KOPT-K1 (cell line): ENCODE measurements at regions not wholly inside any gene's neighbourhood (a gene's known extent, or its start where the extent isn't known, plus 50 kb on each side); places are given as distances from the start of the nearest gene placed in this dataset.

Source experiments
- H3K27ac ChIP-seq: fragments of 200-600 bp; sonication (generic); 2 replicates; pipeline ENCODE4 v1.5.1; 2016; ENCODE audit warnings: antibody characterized with exemption, mild to moderate bottlenecking, low read depth, low read length; ENCODE audit not compliant: poor library complexity, severe bottlenecking
- H3K36me3 ChIP-seq: fragments of 200-600 bp; sonication (generic); 2 replicates; pipeline ENCODE4 v1.5.1; 2017; ENCODE audit warnings: antibody characterized with exemption, mild to moderate bottlenecking, low read length, moderate library complexity; ENCODE audit not compliant: insufficient read depth
- H3K9me3 ChIP-seq: fragments of 200-600 bp; sonication (generic); 2 replicates; pipeline ENCODE4 v1.5.1; 2017; ENCODE audit warnings: antibody characterized with exemption, low read length, mild to moderate bottlenecking; ENCODE audit not compliant: insufficient read depth, poor library complexity, severe bottlenecking

DNA sequence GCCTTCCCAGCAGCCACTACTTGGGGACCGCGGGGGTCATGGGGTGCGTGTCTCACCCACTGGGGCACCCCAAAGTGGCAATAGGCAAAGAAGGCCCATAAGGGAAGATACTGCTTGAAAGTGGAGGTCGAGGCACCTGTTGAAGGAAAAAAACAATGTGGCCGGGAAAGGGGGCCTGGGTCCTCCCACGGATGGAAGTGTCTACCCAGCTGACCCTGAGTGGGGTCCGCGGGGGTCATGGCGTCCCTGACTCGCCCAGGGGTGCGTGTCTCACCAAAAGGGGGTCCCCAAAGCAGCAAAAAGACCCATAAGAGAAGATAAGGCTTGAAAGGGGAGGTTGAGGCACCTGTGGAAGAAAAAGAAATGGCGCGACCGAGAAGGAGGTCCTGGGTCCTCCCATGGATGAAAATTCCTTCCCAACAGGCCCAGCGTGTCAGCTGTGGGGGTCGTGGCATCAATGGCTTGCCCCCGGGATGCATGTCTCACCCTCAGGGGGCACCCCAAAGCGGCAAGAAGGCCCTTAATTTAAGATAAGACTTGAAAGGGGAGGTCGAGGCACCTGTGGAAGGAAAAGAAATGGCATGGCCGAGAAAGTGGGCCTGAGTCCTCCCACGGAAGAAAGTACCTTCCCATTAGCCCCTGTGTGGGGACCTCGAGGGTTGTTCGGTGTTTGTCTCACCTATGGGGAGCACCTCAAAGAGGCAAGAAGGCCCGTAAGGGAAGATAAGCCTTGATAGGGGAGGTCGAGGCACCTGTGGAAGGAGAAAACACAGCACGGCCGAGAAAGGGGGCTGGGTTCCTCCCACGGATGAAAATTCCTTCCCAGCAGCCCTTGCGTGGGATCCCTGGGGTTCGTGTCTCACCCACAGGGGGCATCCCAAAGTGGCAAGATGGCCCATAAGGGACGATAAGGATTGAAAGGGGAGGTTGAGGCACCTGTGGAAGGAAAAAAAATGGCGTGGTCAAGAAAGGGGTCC lies 266.0 kb downstream of the ALG10 start:
- peaks cover 48% of the 10 kb centered on the region for H3K9me3 ChIP-seq
- H3K36me3 ChIP-seq: no peaks in the 10 kb centered on the region
- H3K27ac ChIP-seq: no peak overlapping the region

DNA sequence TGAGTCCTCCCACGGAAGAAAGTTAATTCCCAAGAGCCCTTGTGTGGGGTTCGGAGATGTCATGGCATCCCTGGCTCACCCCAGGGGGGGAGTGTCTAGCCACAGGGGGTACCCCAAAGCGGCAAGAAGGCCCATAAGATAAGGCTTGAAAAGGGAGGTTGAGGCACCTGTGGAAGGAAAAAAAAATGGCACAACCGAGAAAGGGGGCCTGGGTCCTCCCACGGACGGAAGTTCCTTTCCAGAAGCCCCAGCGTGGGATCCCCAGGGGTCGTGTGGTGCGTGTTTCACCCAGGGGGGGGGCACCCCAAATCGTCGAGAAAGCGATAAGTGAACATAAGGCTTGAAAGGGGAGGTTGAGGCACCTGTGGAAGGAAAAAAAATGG lies 266.7 kb downstream of the ALG10 start:
- no peaks in the 10 kb centered on the region for H3K36me3 ChIP-seq
- H3K9me3 ChIP-seq: peaks cover 54% of the 10 kb centered on the region
- H3K27ac ChIP-seq: no peak overlapping the region

DNA sequence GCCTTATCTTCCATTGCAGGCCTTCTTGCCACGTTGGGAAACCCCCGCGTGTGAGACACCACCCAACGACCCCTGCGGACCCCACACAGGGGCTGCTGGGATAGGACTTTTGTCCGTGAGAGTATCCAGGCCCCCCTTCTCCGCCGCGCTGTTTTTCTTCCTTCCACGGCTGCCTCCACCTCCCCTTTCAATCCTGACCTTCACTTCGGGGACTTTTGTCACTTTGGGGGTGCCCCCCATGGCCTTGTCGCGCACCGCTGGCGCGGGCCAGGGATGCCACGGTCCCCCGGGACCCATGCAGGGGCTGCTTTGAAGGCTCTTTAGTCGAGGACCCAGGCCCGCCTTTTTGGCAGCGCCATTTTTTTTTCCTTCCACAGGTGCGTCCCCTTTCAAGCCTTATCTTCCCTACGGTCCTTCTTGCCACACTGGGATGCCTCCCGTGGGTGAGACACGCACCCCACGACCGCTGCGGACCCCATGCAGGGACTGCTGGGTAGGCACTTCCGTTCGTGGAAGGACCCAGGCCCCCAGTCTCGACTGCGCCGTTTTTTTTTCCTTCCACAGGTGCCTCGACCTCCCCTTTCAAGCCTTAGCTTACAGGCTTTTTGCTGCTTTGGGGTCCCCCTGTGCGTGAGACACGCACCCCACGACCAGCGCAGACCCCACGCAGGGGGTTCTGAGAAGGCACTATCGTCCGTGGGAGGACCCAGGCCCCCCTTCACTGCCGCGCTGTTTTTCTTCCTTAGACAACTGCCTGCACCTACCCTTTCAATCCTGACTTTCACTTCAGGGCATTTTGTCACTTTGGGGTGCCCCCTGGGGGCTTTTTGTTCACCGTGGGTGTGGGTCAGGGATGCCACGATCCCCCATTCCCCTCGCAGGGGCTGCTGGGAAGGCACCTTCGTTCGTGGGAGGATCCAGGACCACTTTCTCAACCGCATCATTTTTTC lies 267.4 kb downstream of the ALG10 start:
- no peaks in the 10 kb centered on the region for H3K36me3 ChIP-seq
- H3K27ac ChIP-seq: no peak overlapping the region
- peaks cover 61% of the 10 kb centered on the region for H3K9me3 ChIP-seq

DNA sequence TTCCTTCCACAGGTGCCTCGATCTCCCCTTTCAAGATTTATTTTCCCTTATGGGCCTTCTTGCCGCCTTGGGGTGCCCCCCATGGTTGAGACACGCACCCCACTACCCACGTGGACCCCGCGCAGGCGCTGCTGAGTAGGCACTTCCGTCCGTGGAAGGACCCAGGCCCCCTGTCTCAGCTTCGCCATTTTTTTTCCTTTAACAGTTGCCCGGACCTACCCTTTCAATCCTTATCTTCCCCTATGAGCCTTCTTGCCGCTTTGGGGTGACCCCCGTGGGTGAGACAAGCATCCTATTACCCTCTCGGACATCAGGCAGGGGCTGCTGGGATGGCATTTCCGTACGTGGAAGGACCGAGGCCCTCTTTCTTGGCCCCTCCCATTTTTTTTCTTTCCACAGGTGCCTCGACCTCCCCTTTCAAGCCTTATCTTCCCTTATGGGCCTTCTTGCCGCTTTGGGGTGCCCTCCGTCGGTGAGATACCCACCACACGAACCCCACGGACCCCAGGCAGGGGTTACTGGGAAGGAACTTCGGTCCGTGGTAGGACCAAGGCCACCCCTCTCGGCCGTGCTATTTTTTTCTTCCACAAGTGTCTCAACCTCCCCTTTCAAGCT lies 268.2 kb downstream of the ALG10 start:
- Histone ChIP-seq H3K36me3 (no peaks in the 10 kb centered on the region), H3K27ac (no peak overlapping the region), H3K9me3 (peaks cover 69% of the 10 kb centered on the region)

DNA sequence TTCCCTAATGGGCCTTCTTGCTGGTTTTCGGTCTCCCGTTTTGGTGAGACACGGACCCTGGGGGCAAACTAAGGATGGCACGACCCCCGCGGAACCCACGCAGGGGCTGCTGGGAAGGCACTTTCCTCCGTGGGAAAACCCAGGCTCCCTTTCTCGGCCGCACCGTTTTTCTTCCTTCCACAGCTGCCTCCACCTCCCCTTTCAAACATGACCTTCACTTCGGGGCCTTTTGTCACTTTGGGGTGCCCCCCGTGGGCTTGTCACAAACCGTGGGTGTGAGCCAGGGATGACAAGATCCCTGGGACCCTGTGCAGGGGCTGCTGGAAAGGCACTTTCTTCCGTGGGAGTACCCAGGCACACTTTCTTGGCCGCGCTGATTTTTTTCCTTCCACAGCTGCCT lies 268.7 kb downstream of the ALG10 start:
- no peaks in the 10 kb centered on the region for H3K36me3 ChIP-seq
- no peak overlapping the region for H3K27ac ChIP-seq
- peaks cover 74% of the 10 kb centered on the region for H3K9me3 ChIP-seq

DNA sequence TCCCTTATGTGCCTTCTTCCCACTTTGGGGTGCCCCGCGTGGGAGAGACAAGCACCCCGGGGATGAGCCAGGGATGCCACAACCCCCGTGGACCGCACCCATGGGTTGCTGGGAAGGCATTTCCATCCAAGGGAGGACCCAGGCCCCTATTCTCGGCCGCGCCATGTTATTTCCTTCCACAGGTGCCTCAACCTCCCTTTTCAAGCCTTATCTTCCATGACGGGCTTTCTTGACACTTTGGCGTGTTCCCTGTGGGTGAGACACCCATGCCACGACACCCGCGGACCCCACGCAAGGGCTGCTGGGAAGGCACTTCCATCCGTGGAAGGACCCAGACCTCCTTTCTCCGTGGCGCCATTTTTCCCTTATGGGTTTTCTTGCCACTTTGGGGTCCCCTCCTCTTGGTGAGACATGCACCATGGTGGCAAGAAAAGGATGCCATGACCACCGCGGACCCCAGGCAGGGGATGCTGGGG lies 269.2 kb downstream of the ALG10 start:
- no peak overlapping the region for H3K27ac ChIP-seq
- H3K36me3 ChIP-seq: no peaks in the 10 kb centered on the region
- H3K9me3 ChIP-seq: peaks cover 79% of the 10 kb centered on the region

DNA sequence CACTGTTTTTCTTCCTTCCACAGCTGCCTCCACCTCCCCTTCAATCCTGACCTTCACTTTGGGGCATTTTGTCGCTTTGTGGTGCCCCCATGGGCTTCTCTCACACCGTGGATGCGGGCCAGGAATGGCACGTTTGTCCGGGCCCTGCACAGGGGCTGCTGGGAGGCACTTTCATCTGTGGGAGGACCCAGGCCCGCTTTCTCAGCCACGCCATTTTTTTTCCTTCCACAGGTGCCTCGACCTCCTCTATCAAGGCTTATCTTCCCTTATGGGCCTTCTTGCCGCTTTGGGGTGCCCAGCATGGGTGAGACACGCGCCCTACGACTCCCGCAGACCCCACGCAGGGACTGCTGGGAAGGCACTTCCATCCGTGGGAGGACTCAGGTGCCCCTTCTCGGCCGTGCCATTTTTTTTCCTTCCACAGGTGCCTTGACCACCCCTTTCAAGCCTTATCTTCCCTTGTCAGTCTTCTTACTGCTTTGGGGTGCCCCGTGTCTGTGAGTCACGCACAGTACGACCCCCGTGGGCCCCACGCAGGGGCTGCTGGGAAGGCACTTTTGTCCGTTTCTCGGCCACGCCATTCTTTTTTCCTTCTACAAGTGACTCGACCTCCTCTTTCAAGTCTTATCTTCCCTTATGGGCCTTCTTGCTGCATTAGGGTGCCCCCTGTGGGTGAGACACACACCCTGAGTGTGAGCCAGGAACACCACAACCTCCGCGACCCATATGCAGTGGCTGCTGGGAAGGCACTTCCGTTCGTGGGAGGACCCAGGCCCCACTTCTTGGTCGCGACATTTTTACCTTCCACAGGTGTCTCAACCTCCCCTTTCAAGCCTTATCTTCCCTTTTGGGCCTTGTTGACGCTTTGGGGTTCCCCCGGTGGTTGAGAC lies 270.7 kb downstream of the ALG10 start:
- no peaks in the 10 kb centered on the region for H3K36me3 ChIP-seq
- peaks cover 81% of the 10 kb centered on the region for H3K9me3 ChIP-seq
- H3K27ac ChIP-seq: no peak overlapping the region

DNA sequence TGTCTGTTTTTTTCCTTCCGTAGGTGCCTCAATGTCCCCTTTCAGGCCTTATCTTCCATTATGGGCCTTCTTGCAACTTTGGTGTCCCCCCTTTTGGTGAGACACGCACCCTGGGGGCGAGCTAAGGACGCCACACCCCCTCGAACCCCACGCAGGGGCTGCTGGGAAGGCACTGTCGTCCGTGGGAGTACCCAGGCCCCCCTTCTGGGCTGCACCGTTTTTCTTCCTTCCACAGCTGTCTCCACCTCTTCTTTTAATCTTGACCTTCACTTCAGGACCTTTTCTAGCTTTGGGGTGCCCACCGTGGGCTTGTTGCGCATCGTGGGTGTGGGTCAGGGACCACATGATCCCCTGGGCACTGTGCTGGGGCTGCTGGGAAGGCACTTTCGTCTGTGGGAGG lies 271.8 kb downstream of the ALG10 start:
- no peaks in the 10 kb centered on the region for H3K36me3 ChIP-seq

DNA sequence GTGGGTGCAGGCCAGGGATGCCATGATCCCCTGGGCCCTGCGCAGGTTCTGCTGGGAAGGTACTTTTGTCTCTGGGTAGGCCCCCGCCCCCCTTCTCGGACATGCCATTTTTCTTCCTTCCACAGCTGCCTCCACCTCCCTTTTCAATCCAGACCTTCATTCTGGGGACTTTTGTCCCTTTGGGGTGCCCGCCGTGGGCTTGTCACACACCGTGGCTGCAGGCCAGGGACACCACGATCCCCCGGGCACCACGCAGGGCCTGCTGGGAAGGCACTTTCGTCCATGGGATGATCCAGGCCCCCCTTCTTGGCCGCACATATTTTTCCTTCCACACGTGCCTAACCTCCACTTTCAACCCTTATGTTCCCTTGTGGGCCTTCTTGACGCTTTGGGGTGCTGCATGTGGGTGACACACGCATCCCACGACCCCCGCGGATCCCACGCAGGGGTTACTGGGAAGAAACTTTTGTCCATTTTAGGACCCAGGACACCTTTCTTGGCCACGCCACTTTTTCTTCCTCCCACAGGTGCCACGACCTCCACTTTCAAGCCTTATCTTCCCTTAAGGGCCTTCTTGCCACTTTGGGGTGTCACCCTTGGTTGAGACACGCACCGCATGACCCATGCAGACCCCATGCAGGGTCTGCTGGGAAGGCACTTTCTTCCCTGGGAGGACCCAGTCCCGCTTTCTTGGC lies 272.5 kb downstream of the ALG10 start:
- Histone ChIP-seq H3K9me3 (peaks cover 82% of the 10 kb centered on the region), H3K27ac (no peak overlapping the region), H3K36me3 (no peaks in the 10 kb centered on the region)

More for the DNA sequence above, 271.8 kb downstream of the ALG10 start:
- Histone ChIP-seq H3K27ac (no peak overlapping the region), H3K9me3 (peaks cover 81% of the 10 kb centered on the region)

DNA sequence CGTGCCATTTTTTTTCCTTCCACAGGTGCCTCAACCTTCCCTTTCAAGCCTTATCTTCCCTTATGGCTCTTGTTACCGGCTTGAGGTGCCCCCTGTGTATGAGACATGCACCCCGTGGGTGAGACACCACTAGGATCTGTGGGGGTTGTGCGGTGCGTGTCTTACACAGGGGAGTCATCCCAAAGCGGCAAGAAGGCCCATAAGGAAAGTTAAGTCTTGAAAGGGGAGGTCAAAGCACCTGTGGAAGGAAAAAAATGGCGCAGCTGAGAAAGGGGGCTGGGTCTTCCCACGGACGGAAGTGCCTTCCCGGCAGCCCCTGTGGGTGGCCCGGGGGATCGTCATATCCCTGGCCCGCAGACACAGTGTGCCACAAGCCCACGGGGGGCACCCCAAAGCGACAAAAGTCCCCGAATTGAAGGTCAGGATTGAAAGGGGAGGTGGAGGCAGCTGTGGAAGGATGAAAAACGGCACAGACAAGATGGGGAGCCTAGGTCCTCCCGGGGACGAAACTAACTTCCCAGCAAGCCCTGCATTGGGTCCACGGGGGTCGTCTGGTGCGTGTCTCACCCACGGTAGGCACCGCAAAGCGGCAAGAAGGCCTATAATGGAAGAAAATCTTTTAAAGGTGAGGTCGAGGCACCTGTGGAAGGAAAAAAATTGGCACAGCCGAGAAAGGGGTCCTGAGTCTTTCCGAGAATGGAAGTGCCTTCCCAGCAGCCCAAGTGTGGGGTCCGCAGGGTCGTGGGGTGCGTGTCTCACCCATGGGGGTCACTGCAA lies 273.3 kb downstream of the ALG10 start:
- Histone ChIP-seq H3K36me3 (no peaks in the 10 kb centered on the region), H3K9me3 (peaks cover 86% of the 10 kb centered on the region), H3K27ac (no peak overlapping the region)

DNA sequence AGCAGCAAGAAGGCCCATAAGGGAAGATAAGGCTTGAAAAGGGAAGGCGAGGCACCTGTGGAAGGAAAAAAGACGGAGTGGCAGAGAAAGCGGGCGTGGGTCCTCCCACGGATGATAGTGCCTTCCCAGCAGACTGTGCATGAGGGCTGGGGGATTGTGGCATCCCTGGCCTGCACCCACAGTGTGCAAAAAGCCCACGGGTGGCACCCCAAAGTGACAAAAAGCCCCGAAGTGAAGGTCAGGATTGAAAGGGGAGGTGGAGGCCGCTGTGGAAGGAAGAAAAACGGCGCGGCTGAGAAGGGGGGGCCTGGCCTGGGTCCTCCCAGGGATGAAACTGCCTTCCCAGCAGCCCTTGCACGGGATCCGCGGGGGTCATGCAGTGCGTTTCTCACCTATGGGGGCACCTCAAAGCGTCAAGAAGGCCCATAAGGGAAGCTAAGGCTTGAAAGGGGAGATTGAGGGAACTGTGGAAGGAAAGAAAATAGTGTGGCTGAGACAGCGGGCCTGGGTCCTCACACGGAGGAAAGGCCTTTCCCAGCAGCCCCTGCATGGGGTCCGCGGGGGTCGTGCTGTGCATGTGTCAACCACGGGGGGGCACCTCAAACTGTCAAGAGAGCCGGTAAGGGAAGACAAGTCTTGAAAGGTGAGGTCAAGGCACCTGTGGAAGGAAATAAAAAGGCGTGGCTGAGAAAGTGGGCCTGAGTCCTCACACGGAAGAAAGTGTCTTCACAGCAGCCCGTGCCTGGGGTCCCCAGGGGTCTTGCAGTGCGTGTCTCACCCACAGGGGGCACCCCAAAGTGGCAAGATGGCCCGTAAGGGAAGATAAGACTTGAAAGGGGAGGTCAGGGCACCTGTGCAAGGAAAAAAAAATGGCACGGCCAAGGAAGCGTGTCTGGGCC lies 274.1 kb downstream of the ALG10 start:
- Histone ChIP-seq H3K9me3 (peaks cover 92% of the 10 kb centered on the region), H3K27ac (no peak overlapping the region), H3K36me3 (no peaks in the 10 kb centered on the region)

DNA sequence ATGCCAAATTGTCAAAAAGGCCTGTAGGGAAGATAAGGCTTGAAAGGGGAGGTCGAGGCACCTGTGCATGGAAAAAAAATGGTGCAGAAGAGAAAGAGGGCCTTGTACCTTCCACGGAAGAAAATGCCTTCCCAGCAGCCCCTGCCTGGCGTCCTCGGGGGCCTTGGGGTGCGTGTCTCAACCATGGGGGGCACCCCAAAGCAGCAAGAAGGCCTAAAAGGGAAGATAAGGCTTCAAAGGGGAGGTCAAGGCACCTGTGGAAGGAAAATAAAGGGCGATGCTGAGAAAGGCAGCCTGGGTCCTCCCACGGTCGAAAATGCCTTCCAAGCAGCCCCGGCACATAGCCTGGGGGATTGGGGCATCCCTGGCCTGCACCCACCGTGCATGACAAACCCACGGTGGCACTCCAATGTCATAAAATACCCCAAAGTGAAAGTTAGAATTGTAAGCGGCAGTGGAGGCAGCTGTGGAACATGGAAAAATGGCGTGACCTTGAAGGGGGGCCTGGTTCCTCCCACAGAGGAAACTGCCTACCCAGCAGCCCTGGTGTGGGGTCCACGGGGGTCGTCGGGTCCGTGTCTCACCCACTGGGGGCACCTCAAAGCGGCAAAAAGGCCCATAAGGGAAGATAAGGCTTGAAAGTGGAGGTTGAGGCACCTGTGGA lies 275.0 kb downstream of the ALG10 start:
- Histone ChIP-seq H3K9me3 (peaks cover 93% of the 10 kb centered on the region), H3K27ac (no peak overlapping the region), H3K36me3 (no peaks in the 10 kb centered on the region)
